ENCODE measurements at regions not wholly inside any gene's neighbourhood (a gene's known extent, or its start where the extent isn't known, plus 50 kb on each side); places are given as distances from the start of the nearest gene placed in this dataset.

DNA sequence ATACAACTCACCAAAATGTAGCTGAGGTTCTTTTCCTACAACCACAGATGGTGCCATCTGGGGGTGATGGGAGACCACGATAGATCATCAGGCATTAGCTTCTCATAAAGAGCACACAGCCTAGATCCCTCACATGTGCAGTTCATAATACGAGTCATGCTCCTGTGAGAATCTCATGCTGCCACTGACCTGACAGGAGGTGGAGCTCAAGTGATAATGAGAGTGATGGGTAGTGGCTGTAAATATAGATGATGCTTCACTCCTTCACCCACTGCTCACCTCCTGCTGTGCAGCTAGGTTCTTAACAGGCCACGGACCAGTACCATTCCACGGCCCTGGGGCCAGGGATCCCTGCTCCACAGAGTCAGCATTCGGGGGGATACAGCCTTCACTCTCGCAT lies 943.8 kb downstream of the NLGN4Y start:
- Histone ChIP-seq H3K4me3 (replicated peaks in 1 of 3) (no peak overlapping the region), H3K27ac (no peak overlapping the region), H3K36me3 (no peaks in the 10 kb centered on the region), H3K9me3 (no peaks in the 10 kb centered on the region), H3K27me3 (no peaks in the 10 kb centered on the region), H3K4me1 (no peaks in the 10 kb centered on the region)
- no peak for TF ChIP-seq POLR2A (IDR thresholded peaks at IDR 0.05)
- TF ChIP-seq, protein P1, sequence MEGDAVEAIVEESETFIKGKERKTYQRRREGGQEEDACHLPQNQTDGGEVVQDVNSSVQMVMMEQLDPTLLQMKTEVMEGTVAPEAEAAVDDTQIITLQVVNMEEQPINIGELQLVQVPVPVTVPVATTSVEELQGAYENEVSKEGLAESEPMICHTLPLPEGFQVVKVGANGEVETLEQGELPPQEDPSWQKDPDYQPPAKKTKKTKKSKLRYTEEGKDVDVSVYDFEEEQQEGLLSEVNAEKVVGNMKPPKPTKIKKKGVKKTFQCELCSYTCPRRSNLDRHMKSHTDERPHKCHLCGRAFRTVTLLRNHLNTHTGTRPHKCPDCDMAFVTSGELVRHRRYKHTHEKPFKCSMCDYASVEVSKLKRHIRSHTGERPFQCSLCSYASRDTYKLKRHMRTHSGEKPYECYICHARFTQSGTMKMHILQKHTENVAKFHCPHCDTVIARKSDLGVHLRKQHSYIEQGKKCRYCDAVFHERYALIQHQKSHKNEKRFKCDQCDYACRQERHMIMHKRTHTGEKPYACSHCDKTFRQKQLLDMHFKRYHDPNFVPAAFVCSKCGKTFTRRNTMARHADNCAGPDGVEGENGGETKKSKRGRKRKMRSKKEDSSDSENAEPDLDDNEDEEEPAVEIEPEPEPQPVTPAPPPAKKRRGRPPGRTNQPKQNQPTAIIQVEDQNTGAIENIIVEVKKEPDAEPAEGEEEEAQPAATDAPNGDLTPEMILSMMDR (IDR thresholded peaks at IDR 0.05), result no peak
- 92 to 93% methylated on average over 2 to 6 of the region's 6 CpGs for WGBS, 2 donors
- no peak for DNase-seq
- intact Hi-C loops (cut with DNase I), result no loop called here

- H3K27me3 ChIP-seq, result no peaks in the 10 kb centered on the region
- H3K27ac ChIP-seq, result no peak overlapping the region
- intact Hi-C loops (cut with DNase I), result no loop called here
- 82 to 83% methylated on average over 1 of the region's 1 CpG for WGBS, 2 donors
- no peak for DNase-seq
- no peak overlapping the region for H3K4me3 ChIP-seq (replicated peaks in 1 of 3)
- H3K4me1 ChIP-seq, result no peaks in the 10 kb centered on the region
- TF ChIP-seq, protein P1 (IDR thresholded peaks at IDR 0.05), result no peak
- no peak for TF ChIP-seq POLR2A (IDR thresholded peaks at IDR 0.05)
- H3K36me3 ChIP-seq, result no peaks in the 10 kb centered on the region
- no peaks in the 10 kb centered on the region for H3K9me3 ChIP-seq
Observed at GRCh38 chrY:15471371-15471770, 947.0 kb downstream of the NLGN4Y start.

GRCh38 chrY:15478348-15478963 lies 954.1 kb downstream of the NLGN4Y start:
- H3K27me3 ChIP-seq, result no peaks in the 10 kb centered on the region
- no peak overlapping the region for H3K27ac ChIP-seq
- intact Hi-C loops (cut with DNase I), result no loop called here
- WGBS, 2 donors, result 73 to 83% methylated on average over 1 to 4 of the region's 5 CpGs
- no peaks in the 10 kb centered on the region for H3K36me3 ChIP-seq
- TF ChIP-seq, protein P1 (IDR thresholded peaks at IDR 0.05), result no peak
- no peak for TF ChIP-seq POLR2A (IDR thresholded peaks at IDR 0.05)
- H3K9me3 ChIP-seq, result no peaks in the 10 kb centered on the region
- H3K4me3 ChIP-seq (replicated peaks in 1 of 3), result no peak overlapping the region
- DNase-seq, result no peak
- no peaks in the 10 kb centered on the region for H3K4me1 ChIP-seq

DNA sequence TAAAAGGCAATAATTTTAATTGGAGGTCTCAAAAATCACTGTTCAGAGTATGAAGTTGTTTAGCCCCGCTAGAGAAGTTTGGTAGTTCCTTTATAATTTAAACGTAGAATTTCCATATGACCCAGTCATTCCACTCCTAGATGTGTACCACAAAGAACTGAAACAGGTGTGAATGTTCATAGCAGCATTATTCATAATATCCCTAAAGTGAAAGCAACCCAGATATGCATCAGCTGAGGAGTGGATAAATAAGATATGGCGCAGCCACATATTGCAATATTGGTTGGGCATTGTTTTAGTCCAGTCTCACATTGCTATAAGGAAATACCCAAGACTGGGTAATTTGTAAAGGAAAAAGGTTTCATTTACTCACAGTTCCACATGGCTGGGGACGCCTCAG lies 976.2 kb downstream of the NLGN4Y start:
- no peaks in the 10 kb centered on the region for H3K27me3 ChIP-seq
- H3K27ac ChIP-seq, result no peak overlapping the region
- 87 to 92% methylated on average over 4 of the region's 4 CpGs for WGBS, 2 donors
- DNase-seq, result no peak
- no peaks in the 10 kb centered on the region for H3K4me1 ChIP-seq
- H3K9me3 ChIP-seq, result no peaks in the 10 kb centered on the region
- no peak overlapping the region for H3K4me3 ChIP-seq (replicated peaks in 1 of 3)
- TF ChIP-seq POLR2A (IDR thresholded peaks at IDR 0.05), result no peak
- TF ChIP-seq, protein P1 (IDR thresholded peaks at IDR 0.05), result no peak
- intact Hi-C loops (cut with DNase I), result no loop called here
- no peaks in the 10 kb centered on the region for H3K36me3 ChIP-seq

GRCh38 chrY:15501181-15501580 lies 976.9 kb downstream of the NLGN4Y start:
- intact Hi-C loops (cut with DNase I), result no loop called here

More at GRCh38 chrY:15501181-15501580, 976.9 kb downstream of the NLGN4Y start:
- Histone ChIP-seq H3K9me3 (no peaks in the 10 kb centered on the region), H3K27ac (no peak overlapping the region), H3K4me1 (no peaks in the 10 kb centered on the region), H3K4me3 (replicated peaks in 1 of 3) (no peak overlapping the region), H3K27me3 (no peaks in the 10 kb centered on the region), H3K36me3 (no peaks in the 10 kb centered on the region)
- no peak for TF ChIP-seq POLR2A (IDR thresholded peaks at IDR 0.05)
- whole genome bisulfite sequencing, 2 donors, result 97 to 98% methylated on average over 2 of the region's 2 CpGs
- DNase-seq, result no peak
